HG03095 (cell line): ENCODE measurements at regions not wholly inside any gene's neighbourhood (a gene's known extent, or its start where the extent isn't known, plus 50 kb on each side); places are given as distances from the start of the nearest gene placed in this dataset.
"Not testable (repeated sequence)": the region's sequence is repeated elsewhere in the genome, so short reads cannot be mapped to it uniquely, and the experiment has no call there.

Experiments used
- ATAC-seq: cut with Tn5 transposase; IDR thresholded peaks from one replicate; pipeline ENCODE4 v1.9.1; 2021; ENCODE audit warnings: moderate library complexity; ENCODE audit not compliant: unreplicated experiment

GRCh38 chr9:81445331-81445921 lies 243.9 kb downstream of the TLE1 start:
- ATAC-seq, result no peak

GRCh38 chr9:81431641-81432040 lies 257.7 kb downstream of the TLE1 start:
- ATAC-seq, result no peak

- ATAC-seq, result no peak
Measured at GRCh38 chr9:81430727-81431126, 258.6 kb downstream of the TLE1 start.

- ATAC-seq, result no peak
Measured at GRCh38 chr9:81427870-81428269, 261.5 kb downstream of the TLE1 start.

GRCh38 chr9:81424431-81424830 lies 264.9 kb downstream of the TLE1 start:
- ATAC-seq, result no peak

GRCh38 chr9:81423589-81424326 lies 265.6 kb downstream of the TLE1 start:
- no peak for ATAC-seq

- not testable (repeated sequence) for ATAC-seq
Measured at GRCh38 chr9:81421090-81421489, 268.3 kb downstream of the TLE1 start.

- ATAC-seq, result no peak
Measured at GRCh38 chr9:81420024-81420423, 269.3 kb downstream of the TLE1 start.

GRCh38 chr9:81417941-81418340 lies 271.4 kb downstream of the TLE1 start:
- no peak for ATAC-seq

GRCh38 chr9:81417299-81417675 lies 272.1 kb downstream of the TLE1 start:
- ATAC-seq, result no peak

- no peak for ATAC-seq
Measured at GRCh38 chr9:81416476-81417298, 272.7 kb downstream of the TLE1 start.

GRCh38 chr9:81414836-81415235 lies 274.5 kb downstream of the TLE1 start:
- ATAC-seq, result no peak

- no peak for ATAC-seq
Measured at GRCh38 chr9:81411961-81412360, 277.4 kb downstream of the TLE1 start.

- ATAC-seq, result no peak
Measured at GRCh38 chr9:81410201-81410600, 279.1 kb downstream of the TLE1 start.

GRCh38 chr9:81408951-81409350 lies 280.4 kb downstream of the TLE1 start:
- ATAC-seq, result no peak

GRCh38 chr9:81404931-81405598 lies 284.3 kb downstream of the TLE1 start:
- no peak for ATAC-seq

- no peak for ATAC-seq
Measured at GRCh38 chr9:81397481-81398381, 291.6 kb downstream of the TLE1 start.

- ATAC-seq, result no peak
Measured at GRCh38 chr9:81396528-81396927, 292.8 kb downstream of the TLE1 start.

- ATAC-seq, result no peak
Measured at GRCh38 chr9:81395676-81396054, 293.7 kb downstream of the TLE1 start.

GRCh38 chr9:81394881-81395675 lies 294.3 kb downstream of the TLE1 start:
- no peak for ATAC-seq
